ENCODE measurements at regions not wholly inside any gene's neighbourhood (a gene's known extent, or its start where the extent isn't known, plus 50 kb on each side); places are given as distances from the start of the nearest gene placed in this dataset.

DNA sequence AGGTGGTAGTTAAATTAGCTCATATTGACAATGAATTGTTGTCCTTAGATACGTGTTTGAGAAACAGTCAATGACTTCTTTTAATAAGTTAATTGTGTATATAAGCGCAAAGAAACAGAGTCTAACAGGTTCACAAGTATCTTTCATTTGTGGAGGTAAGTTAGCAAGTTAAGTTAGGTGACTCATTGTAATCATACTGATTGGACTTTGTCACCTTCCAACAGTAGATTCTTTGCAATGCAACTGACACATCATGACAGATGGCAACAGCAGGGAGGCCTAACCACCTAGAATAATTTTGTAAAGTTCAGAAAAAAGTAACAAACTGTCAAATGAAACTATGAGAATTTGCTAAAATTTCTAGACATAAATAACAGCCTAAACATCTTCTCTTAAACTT lies 207.6 kb upstream of the PITX2 start:
- Histone ChIP-seq H3K9me1 (ENCODE audit: control insufficient read depth, insufficient read depth, low read length) (no peaks in the 10 kb centered on the region), H3K4me2 (ENCODE audit: insufficient read depth, low read length) (no peak overlapping the region), H3K27me3 (ENCODE audit: control insufficient read depth in 2 of 2, insufficient read depth in 2 of 2, low read length in 2 of 2) (no peaks in the 10 kb centered on the region), H3K4me1 (replicated peaks in 1 of 2; ENCODE audit: control insufficient read depth in 2 of 2, insufficient read depth in 2 of 2, low read length in 2 of 2) (no peaks in the 10 kb centered on the region), H4K20me1 (replicated peaks; ENCODE audit: control insufficient read depth, insufficient read depth, low read length) (no peaks in the 10 kb centered on the region), H3K4me3 (no peak overlapping the region), H2AFZ (ENCODE audit: low read depth, low read length) (no peak overlapping the region), H3K27ac (ENCODE audit: extremely low read depth, low read depth, low read length) (no peak overlapping the region), H3K36me3 (ENCODE audit: control insufficient read depth, insufficient read depth, low read length) (no peaks in the 10 kb centered on the region), H3K79me2 (ENCODE audit: control insufficient read depth, insufficient read depth, low read length) (no peaks in the 10 kb centered on the region), H3K9ac (ENCODE audit: insufficient read depth in 1 of 2, low read depth in 2 of 2, low read length in 2 of 2) (no peak overlapping the region), H3K9me3 (replicated peaks; ENCODE audit: control insufficient read depth, insufficient read depth, low read depth, low read length) (no peaks in the 10 kb centered on the region)
- DNase-seq (ENCODE audit: extremely low read depth in 1 of 4, low spot score in 3 of 4): no peak
- 0% methylated on average over 2 of the region's 2 CpGs for WGBS (ENCODE audit: insufficient coverage, low coverage, missing lambda C conversion rate)
- ATAC-seq: no peak
- intact Hi-C loops (cut with micrococcal nuclease): loop anchor here (10.0 kb wide), 1 partner anchor 454 kb away; no protein-coding TSS in a partner anchor
- ChIA-PET CTCF (ENCODE audit: low intra/inter-chr PET ratio) (no interaction called here), POLR2A (no interaction called here)
- TF ChIP-seq, protein P1, sequence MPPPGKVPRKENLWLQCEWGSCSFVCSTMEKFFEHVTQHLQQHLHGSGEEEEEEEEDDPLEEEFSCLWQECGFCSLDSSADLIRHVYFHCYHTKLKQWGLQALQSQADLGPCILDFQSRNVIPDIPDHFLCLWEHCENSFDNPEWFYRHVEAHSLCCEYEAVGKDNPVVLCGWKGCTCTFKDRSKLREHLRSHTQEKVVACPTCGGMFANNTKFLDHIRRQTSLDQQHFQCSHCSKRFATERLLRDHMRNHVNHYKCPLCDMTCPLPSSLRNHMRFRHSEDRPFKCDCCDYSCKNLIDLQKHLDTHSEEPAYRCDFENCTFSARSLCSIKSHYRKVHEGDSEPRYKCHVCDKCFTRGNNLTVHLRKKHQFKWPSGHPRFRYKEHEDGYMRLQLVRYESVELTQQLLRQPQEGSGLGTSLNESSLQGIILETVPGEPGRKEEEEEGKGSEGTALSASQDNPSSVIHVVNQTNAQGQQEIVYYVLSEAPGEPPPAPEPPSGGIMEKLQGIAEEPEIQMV (tag; conservative IDR thresholded peaks at IDR 0.05; ENCODE audit: low read depth): no peak
- TF ChIP-seq MXI1 (IDR thresholded peaks at IDR 0.05; ENCODE audit: low read depth, low read length) (no peak), MIER1 (IDR thresholded peaks at IDR 0.05; ENCODE audit: low read depth) (no peak), BRD9 (IDR thresholded peaks at IDR 0.05; ENCODE audit: low read depth, partially characterized antibody) (no peak), E2F6 (IDR thresholded peaks at IDR 0.05; ENCODE audit: borderline replicate concordance in 1 of 2, extremely low read depth in 1 of 2, insufficient read depth in 1 of 2, insufficient read length in 1 of 2, low read depth in 1 of 2, low read length in 1 of 2, poor library complexity in 1 of 2, severe bottlenecking in 1 of 2) (no peak), TSC22D4 (tag; IDR thresholded peaks at IDR 0.05) (no peak), ZNF830 (CRISPR knock-in tag; IDR thresholded peaks at IDR 0.05) (no peak), FOXM1 (IDR thresholded peaks at IDR 0.05; ENCODE audit: low read depth) (no peak), FOXM1 (CRISPR knock-in tag; IDR thresholded peaks at IDR 0.05; ENCODE audit: low read depth) (no peak), TAF9B (IDR thresholded peaks at IDR 0.05; ENCODE audit: partially characterized antibody) (no peak), SMARCA4 (IDR thresholded peaks at IDR 0.05) (no peak), ZNF695 (CRISPR knock-in tag; IDR thresholded peaks at IDR 0.05) (no peak)
- in situ Hi-C loops (cut with MboI): no loop called here
- FAIRE-seq: no peak
- no TSS peak for BruUV-seq (replicated peaks)
